LNCAP (cell line): ENCODE measurements at regions not wholly inside any gene's neighbourhood (a gene's known extent, or its start where the extent isn't known, plus 50 kb on each side); places are given as distances from the start of the nearest gene placed in this dataset.

Experiments
- TF ChIP-seq, protein P1 (sequence below): fragments of 450-650 bp; IDR thresholded peaks from 2 replicates; pipeline ENCODE4 v1.5.1; 2017; ENCODE audit warnings: mild to moderate bottlenecking

DNA sequence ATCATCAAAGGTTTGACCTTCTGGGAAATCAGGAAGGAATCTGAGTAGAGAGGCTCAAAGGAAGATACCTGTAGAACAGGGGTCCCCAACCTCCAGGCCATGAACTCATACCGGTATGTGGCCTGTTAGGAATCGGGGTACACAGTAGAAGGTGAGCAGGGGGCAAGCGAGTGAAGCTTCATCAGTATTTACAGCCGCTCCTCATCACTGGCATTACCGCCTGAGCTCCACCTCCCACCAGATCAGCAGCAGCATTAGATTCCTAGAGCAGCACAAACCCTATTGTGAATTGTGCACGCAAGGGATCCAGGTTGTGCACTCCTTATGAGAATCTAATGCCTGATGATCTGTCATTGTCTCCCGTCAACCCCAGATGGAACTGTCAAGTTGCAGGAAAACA lies 158.5 kb upstream of the CACNA2D1 start:
- TF ChIP-seq, protein P1, sequence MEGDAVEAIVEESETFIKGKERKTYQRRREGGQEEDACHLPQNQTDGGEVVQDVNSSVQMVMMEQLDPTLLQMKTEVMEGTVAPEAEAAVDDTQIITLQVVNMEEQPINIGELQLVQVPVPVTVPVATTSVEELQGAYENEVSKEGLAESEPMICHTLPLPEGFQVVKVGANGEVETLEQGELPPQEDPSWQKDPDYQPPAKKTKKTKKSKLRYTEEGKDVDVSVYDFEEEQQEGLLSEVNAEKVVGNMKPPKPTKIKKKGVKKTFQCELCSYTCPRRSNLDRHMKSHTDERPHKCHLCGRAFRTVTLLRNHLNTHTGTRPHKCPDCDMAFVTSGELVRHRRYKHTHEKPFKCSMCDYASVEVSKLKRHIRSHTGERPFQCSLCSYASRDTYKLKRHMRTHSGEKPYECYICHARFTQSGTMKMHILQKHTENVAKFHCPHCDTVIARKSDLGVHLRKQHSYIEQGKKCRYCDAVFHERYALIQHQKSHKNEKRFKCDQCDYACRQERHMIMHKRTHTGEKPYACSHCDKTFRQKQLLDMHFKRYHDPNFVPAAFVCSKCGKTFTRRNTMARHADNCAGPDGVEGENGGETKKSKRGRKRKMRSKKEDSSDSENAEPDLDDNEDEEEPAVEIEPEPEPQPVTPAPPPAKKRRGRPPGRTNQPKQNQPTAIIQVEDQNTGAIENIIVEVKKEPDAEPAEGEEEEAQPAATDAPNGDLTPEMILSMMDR = no peak

DNA sequence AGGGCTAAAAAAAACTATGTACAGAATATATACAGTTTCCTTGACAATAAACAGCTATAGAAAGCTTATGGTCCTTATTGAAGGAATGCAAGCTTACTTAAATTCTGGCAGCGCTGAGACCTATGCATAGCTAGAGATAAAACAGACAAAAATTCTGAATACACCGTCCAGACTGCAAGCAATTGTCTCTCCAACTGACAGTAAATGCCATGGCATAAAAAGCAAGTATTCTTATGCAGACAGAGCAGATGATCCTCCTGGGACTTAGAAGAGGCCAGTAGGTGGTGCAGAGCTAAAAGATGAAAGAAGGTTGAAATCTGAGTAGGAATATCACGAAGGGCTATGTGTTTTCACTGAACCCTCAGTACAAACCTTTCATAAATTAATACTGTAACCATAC lies 157.0 kb upstream of the CACNA2D1 start:
- TF ChIP-seq, protein P1 = no peak

DNA sequence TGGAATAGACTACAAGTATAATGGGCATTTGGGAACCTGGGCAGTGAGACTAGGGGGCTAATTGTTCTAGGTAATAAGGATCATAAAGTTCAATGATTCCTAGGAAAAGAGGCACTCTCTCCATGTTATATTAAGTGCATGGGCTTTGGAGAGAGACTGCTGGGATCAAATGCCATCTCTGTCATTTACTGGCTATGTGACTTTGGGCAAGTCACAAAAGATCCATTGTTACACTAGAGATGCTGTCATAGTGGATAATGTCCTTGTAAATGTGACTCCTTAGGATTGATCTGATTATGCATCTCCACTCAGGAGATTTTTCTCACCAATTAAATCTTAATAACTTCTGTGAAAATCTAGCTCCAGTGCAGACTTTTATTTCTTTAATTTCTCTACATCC lies 156.3 kb upstream of the CACNA2D1 start:
- TF ChIP-seq, protein P1 = no peak

DNA sequence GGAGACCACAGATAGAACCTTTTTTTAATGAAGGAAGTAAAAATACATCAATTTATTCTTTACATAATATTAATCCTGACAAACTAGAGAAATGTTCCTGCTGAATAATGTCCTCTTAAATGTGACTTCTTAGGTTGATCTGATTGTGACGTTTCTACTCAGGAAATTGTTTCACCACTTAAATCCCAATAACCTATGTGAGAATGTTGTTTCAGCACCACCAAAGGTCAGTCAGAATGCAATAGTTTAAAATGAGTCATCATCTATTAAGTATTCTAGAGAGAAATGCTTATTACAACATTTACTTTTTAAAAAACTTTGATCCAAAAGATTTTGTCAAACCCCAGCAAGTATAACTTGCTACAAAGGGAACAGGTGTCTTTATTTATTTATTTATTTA lies 155.4 kb upstream of the CACNA2D1 start:
- TF ChIP-seq, protein P1 = no peak

DNA sequence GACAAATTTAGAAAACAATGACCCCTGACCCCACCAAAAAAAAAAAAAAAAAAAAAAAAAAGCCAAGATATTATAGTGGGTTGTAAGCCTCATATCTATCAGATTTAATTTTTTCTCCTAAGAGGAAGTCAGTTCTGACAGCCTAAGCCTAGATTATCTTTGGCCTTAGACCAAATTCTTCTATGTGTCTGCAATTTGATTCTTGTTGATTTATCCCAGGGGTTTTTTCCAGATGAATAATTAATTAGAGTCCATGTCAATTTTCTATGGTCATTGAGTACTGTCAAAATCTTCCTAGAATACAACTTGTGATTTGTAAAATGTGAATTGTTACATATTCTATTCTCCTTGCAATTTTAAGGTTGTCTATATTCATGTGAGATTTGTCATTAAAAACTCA lies 151.6 kb upstream of the CACNA2D1 start:
- TF ChIP-seq, protein P1 = no peak

DNA sequence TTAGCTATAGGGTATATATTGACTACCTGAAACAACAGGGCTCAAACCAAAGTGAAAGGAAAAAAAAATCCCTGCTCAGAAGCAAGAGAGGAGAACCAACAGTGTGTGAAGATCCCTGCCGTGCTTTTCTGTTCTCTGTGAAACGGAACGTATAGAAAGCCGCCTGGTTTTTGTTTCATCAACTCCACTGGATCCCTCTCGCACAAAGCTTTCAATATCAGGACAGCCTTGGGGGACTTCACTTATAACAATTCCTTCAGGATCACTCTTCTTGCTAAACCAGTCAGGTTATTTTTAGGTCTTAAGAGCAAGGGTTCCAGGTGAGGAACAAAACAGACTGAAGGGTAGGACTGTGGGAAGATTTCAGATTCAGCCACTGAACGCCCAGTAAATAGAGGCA lies 151.1 kb upstream of the CACNA2D1 start:
- TF ChIP-seq, protein P1 = no peak

DNA sequence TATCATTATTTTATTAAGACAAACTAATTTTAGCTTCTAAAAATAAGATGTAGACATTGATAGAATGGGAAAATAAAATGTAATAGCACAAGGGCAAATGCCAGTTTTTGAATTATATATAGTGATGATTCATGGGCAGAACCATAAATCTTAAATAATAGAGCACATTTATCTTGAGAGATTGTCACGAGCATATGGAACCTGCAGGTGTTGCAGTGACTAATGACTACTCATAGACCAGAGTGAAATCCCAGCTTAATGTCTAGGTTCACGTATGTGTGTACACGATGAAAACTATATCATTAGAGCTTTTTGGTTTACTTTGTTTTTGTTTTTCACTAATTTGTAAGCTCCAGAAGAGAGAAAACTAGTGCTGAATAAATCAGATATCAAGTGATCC lies 150.2 kb upstream of the CACNA2D1 start:
- TF ChIP-seq, protein P1 = no peak

DNA sequence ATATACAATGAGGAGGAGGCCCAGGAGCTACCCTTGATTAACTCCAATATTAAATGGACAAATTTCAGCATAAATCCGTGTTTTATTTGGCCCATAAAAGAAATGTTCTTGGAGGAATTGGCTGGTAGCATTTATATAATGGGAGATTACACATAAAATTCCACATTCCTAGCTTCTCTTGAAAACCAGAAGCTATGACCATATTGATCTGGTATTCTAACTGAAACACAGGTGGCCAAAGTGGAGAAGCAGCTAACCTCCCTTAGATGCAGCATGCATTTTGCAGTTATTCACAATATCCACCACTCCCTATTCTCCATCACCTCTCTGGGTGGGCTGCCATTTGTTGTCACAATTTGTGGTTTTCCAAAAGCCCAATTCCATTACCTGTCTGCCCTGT lies 148.8 kb upstream of the CACNA2D1 start:
- TF ChIP-seq, protein P1 = no peak
